ENCODE measurements at regions not wholly inside any gene's neighbourhood (a gene's known extent, or its start where the extent isn't known, plus 50 kb on each side); places are given as distances from the start of the nearest gene placed in this dataset.
A peak's percentile ranks its signal among the peaks of the same experiment; 100 is the strongest.

DNA sequence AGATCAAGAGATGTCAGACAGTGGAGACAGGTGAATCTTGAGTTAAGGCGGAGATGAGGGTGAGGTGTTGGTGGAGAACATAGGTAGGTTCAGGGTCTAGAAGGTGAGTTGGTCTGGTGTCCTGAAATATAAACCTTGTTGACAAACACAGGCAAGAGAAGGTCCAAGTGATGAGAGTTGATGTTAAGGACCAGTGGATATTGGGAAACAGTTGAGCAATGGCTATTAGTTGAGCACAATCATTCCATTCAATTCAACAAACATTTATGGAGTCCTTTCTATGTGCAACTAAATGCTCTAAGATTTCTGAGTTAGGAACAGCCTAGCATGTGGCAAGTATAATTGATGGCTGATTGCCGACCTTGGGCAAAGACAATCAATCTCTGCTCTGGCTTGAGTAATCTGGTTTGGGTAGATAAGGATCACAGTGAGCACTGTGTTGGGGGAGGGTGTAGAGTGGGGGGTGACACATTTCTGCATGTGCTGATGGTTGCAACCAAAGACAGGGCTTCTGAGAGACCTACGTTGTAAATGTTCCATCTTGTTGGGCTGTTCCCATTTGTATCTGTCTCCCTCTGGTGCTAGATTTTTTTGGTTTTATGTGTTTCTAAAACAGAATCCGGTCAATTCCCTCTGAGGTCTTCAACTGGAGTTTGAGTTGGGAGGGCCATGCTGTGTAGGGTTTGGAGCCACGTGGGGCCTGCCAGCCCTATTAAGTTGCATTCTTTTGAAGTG lies 201.1 kb downstream of the BAMBI start:
- Mint-ChIP-seq H3K36me3 (peaks cover 4% of the 10 kb centered on the region), H3K27me3 (ENCODE audit: insufficient read depth, low read depth) (peaks cover 16% of the 10 kb centered on the region), H3K9me3 (peaks cover 8% of the 10 kb centered on the region), H3K4me3 (no peak overlapping the region), H3K27ac (no peak overlapping the region), H3K4me1 (peaks cover 53% of the 10 kb centered on the region)
- Histone ChIP-seq H3K9ac (no peak overlapping the region), H3F3A (ENCODE audit: low read depth) (peaks cover 13% of the 10 kb centered on the region), H3K4me1 (peaks cover 20% of the 10 kb centered on the region), H2AFZ (replicated peaks) (no peak overlapping the region), H3K36me3 (no peaks in the 10 kb centered on the region), H3K27me3 (no peaks in the 10 kb centered on the region), H3K9me3 (ENCODE audit: low read depth) (no peaks in the 10 kb centered on the region), H3K4me3 (no peak overlapping the region), H3K4me2 (no peak overlapping the region), H3K79me2 (ENCODE audit: low read depth) (no peaks in the 10 kb centered on the region), H4K20me1 (ENCODE audit: low read depth) (no peaks in the 10 kb centered on the region), H3K27ac (no peak overlapping the region)
- TF ChIP-seq EZH2 (IDR thresholded peaks at IDR 0.05) (no peak), EZH2phosphoT487 (IDR thresholded peaks at IDR 0.05) (no peak), CTCF (IDR thresholded peaks at IDR 0.05) (no peak)
- DNase-seq (ENCODE audit: low spot score) = no peak

- Mint-ChIP-seq H3K4me1 (peaks cover 49% of the 10 kb centered on the region), H3K27me3 (ENCODE audit: insufficient read depth, low read depth) (peaks cover 16% of the 10 kb centered on the region), H3K4me3 (no peak overlapping the region), H3K27ac (no peak overlapping the region), H3K9me3 (peaks cover 4% of the 10 kb centered on the region), H3K36me3 (peaks cover 4% of the 10 kb centered on the region)
- Histone ChIP-seq H3K27me3 (no peaks in the 10 kb centered on the region), H3K4me1 (peaks cover 20% of the 10 kb centered on the region), H3K27ac (no peak overlapping the region), H3K9me3 (ENCODE audit: low read depth) (no peaks in the 10 kb centered on the region), H4K20me1 (ENCODE audit: low read depth) (no peaks in the 10 kb centered on the region), H3F3A (ENCODE audit: low read depth) (peaks cover 13% of the 10 kb centered on the region), H3K4me3 (no peak overlapping the region), H3K9ac (no peak overlapping the region), H3K4me2 (no peak overlapping the region), H3K79me2 (ENCODE audit: low read depth) (no peaks in the 10 kb centered on the region), H2AFZ (replicated peaks) (no peak overlapping the region), H3K36me3 (no peaks in the 10 kb centered on the region)
- TF ChIP-seq EZH2phosphoT487 (IDR thresholded peaks at IDR 0.05) (no peak), CTCF (IDR thresholded peaks at IDR 0.05) (no peak), EZH2 (IDR thresholded peaks at IDR 0.05) (no peak)
- no peak for DNase-seq (ENCODE audit: low spot score)
These were observed 201.9 kb downstream of the BAMBI start for GRCh38 chr10:28879246-28879645.

- H3K4me3 Mint-ChIP-seq = no peak overlapping the region
- peaks cover 11% of the 10 kb centered on the region for H3K27me3 Mint-ChIP-seq (ENCODE audit: insufficient read depth, low read depth)
- no peak for TF ChIP-seq EZH2phosphoT487 (IDR thresholded peaks at IDR 0.05)
- TF ChIP-seq CTCF (IDR thresholded peaks at IDR 0.05) = no peak
- TF ChIP-seq EZH2 (IDR thresholded peaks at IDR 0.05) = no peak
- H3K9me3 Mint-ChIP-seq = no peaks in the 10 kb centered on the region
- Histone ChIP-seq H3K79me2 (ENCODE audit: low read depth) (no peaks in the 10 kb centered on the region), H3F3A (ENCODE audit: low read depth) (peaks cover 13% of the 10 kb centered on the region), H3K36me3 (no peaks in the 10 kb centered on the region), H3K9ac (no peak overlapping the region), H3K27me3 (no peaks in the 10 kb centered on the region), H3K9me3 (ENCODE audit: low read depth) (no peaks in the 10 kb centered on the region), H3K4me1 (peaks cover 20% of the 10 kb centered on the region), H3K27ac (no peak overlapping the region), H4K20me1 (ENCODE audit: low read depth) (no peaks in the 10 kb centered on the region), H2AFZ (replicated peaks) (peak overlapping the region; percentile 65), H3K4me2 (no peak overlapping the region), H3K4me3 (no peak overlapping the region)
- DNase-seq (ENCODE audit: low spot score) = peak; percentile 31
- H3K4me1 Mint-ChIP-seq = peaks cover 43% of the 10 kb centered on the region
- no peaks in the 10 kb centered on the region for H3K36me3 Mint-ChIP-seq
- H3K27ac Mint-ChIP-seq = no peak overlapping the region
These were observed 202.8 kb downstream of the BAMBI start for GRCh38 chr10:28879875-28880682.

All from neural progenitor cell (in vitro differentiated cells).